ENCODE measurements at regions not wholly inside any gene's neighbourhood (a gene's known extent, or its start where the extent isn't known, plus 50 kb on each side); places are given as distances from the start of the nearest gene placed in this dataset.

DNA sequence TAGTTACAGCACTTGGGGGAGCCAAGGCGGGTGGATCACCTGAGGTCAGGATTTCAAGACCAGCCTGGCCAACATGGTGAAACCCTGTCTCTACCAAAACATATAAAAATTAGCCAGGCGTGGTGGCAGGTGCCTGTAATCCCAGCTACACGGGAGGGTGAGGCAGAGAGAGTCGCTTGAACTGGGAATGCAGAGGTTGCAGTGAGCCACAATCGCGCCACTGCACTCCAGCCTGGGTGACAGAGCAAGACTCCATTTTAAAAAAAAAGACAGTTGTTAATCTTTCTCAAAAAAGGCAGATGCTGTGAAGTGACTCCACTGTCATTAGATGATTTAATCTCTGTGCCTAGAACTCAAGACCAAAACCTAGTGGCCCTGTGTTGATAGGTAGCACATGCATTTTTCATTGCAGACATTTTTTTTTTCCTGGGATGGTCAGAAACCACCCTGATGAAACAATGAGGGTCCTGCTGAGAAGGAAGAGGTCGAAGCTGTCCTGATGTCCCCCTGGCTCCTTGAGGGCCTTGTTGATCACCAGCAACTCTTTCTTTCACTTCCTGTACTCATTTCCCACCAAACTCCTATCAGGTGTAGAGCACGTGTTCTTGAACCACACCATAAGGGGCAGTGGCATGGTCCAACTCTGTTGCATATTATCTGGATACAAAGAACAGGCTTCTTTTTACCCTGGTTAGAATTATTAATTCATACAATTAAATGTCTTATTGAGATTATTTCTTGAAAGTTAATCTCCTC is 382.2 kb downstream of the ICE1 start:
- Mint-ChIP-seq H3K36me3 (no peaks in the 10 kb centered on the region), H3K4me1 (ENCODE audit: low read depth) (no peaks in the 10 kb centered on the region), H3K9me3 (ENCODE audit: low read depth) (no peaks in the 10 kb centered on the region), H3K27ac (no peak overlapping the region), H3K27me3 (peaks cover 2% of the 10 kb centered on the region), H3K4me3 (no peak overlapping the region)

DNA sequence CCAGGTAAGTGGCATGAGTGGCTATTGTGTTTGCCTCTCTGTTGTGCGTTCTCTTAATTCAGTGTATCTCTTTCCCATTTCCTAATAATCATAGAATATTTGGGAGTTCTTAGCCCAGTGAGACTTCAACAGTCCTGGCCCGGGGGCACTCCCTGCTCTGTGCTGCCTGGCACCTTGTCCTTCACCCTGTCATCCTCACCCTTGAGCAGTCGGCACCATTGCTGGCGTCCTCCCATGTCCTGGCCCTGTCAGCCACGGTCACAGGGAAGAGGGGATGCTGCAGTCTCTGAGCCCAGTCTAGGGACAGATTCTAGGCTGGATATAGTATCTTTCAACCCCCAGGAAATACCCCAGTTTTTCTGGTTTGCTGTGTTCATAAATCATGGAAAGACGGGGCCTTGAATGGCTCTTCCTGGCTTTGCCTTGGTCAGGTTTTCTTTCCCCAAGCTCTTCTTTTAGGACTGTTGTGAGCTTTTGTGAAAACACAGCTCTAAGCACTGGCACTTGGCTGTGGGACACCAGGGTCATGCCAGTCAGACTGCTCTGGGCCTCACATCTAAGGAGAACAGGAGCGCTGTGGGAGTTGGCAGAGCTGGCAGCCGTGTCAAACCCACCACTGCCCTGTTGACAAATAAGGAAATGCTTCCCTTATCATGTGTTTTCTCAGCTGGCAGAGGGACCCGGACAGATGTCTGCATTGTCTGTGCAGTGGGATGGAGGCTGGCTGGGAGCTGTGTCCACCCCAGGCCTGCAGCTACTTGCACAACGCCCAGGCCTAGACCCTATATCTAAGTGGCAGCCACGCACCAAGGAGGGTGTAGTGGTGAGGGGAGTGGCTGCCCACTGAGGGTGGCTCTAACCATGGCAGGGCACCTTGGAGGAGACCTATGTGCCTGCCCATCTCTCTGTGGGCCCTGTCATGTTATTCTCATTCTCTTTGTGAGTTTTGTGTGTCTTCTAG is 378.6 kb downstream of the ICE1 start:
- peaks cover 3% of the 10 kb centered on the region for H3K27me3 Mint-ChIP-seq
- H3K9me3 Mint-ChIP-seq (ENCODE audit: low read depth) = no peaks in the 10 kb centered on the region
- H3K4me1 Mint-ChIP-seq (ENCODE audit: low read depth) = no peaks in the 10 kb centered on the region
- no peaks in the 10 kb centered on the region for H3K36me3 Mint-ChIP-seq
- H3K4me3 Mint-ChIP-seq = no peak overlapping the region
- H3K27ac Mint-ChIP-seq = no peak overlapping the region

DNA sequence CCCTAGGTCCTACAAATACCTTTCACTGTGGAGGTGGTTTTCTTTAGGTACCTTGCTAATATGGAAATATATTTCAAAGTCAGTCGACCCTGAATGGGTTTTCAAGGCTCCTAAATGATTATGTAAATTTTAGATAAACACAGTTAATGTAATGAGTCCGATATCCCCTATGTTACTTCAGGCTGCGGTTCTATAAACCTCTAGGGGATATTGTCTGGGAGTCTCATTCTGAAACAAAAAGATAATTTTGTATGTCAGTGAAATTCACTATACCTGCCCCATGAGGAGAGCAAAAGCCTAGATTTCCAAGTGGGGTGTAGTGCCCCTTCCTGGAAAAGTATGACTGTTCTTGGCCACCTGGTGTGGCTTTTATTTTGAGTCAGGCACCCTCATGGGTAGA is 377.3 kb downstream of the ICE1 start:
- peaks cover 3% of the 10 kb centered on the region for H3K27me3 Mint-ChIP-seq
- no peaks in the 10 kb centered on the region for H3K9me3 Mint-ChIP-seq (ENCODE audit: low read depth)
- no peaks in the 10 kb centered on the region for H3K36me3 Mint-ChIP-seq
- H3K4me1 Mint-ChIP-seq (ENCODE audit: low read depth) = no peaks in the 10 kb centered on the region
- H3K4me3 Mint-ChIP-seq = no peak overlapping the region
- no peak overlapping the region for H3K27ac Mint-ChIP-seq

DNA sequence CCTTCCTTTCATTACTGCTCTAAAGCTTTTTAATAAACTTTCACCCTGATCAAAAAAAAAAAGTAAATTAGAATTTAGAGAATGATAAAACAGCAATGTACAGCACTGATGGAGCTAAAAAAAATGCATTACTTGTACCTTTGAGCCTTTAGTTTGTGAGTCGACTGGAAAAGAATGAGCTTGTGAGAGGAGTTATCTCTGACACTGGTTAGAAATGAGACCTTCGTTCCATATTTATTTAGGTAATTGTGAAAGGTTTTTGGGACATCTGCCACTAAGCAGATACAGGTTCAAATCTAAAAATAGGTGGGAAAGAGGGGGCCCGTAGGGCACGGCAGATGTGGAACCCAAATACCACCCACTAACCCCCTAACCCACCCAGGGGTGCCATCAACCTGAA is 376.8 kb downstream of the ICE1 start:
- no peaks in the 10 kb centered on the region for H3K9me3 Mint-ChIP-seq (ENCODE audit: low read depth)
- H3K4me1 Mint-ChIP-seq (ENCODE audit: low read depth) = no peaks in the 10 kb centered on the region
- H3K4me3 Mint-ChIP-seq = no peak overlapping the region
- H3K36me3 Mint-ChIP-seq = no peaks in the 10 kb centered on the region
- H3K27me3 Mint-ChIP-seq = peaks cover 4% of the 10 kb centered on the region
- no peak overlapping the region for H3K27ac Mint-ChIP-seq

DNA sequence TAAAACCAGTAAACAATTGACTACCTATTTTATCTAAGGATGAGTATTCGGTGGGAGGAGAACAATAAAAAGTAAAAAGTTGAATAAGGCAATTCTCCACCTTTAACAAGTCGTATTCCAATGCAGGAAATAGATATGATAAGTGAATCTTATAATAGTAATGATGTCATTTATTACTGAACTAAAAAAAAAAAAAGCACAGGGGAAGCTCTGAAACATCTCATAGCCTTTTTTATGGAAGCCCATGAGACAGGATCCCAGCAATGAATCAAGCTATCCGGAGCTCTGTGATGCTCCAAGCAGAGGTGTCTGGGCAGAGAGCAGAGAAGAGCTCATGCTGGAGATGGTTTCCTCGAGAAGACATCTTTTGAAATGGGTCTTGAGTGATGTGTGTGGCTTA is 376.0 kb downstream of the ICE1 start:
- Mint-ChIP-seq H3K4me1 (ENCODE audit: low read depth) (no peaks in the 10 kb centered on the region), H3K4me3 (no peak overlapping the region), H3K36me3 (no peaks in the 10 kb centered on the region), H3K27me3 (peaks cover 3% of the 10 kb centered on the region), H3K27ac (no peak overlapping the region), H3K9me3 (ENCODE audit: low read depth) (no peaks in the 10 kb centered on the region)

DNA sequence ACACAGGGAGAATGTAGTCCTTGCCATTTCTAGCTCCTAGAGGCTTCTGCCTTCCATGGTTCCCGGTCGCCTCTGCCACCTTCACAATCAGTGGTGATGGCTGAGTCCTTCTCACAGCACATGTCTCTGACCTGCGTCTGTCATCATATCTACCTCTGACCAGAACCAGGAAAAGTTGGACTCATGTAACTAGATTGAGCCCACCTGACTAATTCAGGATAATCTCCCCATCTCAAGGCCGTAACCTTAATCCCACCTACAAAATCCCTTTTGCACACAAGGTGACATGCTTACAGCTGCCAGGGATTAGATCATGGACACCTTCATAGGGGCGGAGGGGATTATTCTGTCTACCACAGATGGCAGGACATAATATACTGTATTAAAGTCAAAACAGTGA is 375.6 kb downstream of the ICE1 start:
- Mint-ChIP-seq H3K27ac (no peak overlapping the region), H3K9me3 (ENCODE audit: low read depth) (no peaks in the 10 kb centered on the region), H3K4me1 (ENCODE audit: low read depth) (no peaks in the 10 kb centered on the region), H3K4me3 (no peak overlapping the region), H3K36me3 (no peaks in the 10 kb centered on the region), H3K27me3 (peaks cover 3% of the 10 kb centered on the region)

DNA sequence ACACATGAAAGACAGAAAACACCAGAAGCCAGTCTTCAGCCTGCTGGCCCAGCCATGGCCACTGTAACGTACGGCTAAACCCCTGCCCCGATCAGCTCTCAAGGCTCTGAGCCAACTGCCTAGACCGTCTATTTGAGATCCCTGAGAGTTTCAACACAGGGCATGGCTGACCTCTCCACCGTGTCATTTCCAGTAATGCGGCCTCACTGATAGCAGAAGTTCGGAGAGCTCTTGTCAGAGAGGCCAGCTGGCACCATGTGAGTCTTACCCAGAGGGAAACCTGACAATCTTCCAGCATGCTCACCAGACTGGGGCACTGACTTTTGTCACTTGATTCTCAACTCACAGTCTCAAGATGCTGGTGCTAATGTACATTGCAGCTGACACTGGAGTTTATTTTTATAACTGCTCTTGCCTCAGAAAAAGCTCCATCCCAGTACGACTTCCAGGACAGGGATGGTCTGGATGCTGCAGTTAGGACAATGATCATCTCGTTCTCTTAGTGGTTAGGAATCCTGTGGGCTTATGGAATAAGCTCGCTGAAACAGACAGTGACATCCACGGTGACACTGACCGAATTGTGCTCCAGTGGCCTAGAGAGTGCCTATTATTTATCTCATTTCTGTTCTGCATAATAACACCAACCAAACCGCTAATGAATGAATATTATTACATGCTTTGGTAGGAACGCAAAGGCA is 372.7 kb downstream of the ICE1 start:
- no peaks in the 10 kb centered on the region for H3K4me1 Mint-ChIP-seq (ENCODE audit: low read depth)
- peaks cover 3% of the 10 kb centered on the region for H3K27me3 Mint-ChIP-seq
- no peak overlapping the region for H3K27ac Mint-ChIP-seq
- no peak overlapping the region for H3K4me3 Mint-ChIP-seq
- no peaks in the 10 kb centered on the region for H3K36me3 Mint-ChIP-seq
- H3K9me3 Mint-ChIP-seq (ENCODE audit: low read depth) = no peaks in the 10 kb centered on the region

DNA sequence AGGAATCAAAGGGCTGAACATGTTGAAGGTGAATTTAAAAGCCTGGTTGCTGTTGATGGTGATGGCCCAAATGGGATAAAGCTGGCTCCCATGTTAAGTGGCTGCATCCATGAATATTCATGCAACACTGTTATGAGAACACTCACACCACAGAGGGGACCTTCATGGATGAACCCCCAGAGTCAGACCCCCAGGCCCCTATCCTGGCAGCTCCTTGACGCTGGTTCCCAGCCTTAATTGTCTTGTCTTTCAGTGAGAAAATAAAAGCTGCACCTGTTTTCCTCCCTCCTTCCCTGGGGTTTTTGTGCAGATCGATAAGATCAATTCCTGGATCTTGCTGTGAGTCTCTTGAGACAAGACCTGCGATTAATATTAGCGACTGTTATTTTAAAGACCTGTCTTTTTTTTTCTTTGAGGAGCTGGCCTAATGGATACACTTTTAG is 371.7 kb downstream of the ICE1 start:
- Mint-ChIP-seq H3K4me1 (ENCODE audit: low read depth) (no peaks in the 10 kb centered on the region), H3K4me3 (no peak overlapping the region), H3K27me3 (peaks cover 3% of the 10 kb centered on the region), H3K9me3 (ENCODE audit: low read depth) (no peaks in the 10 kb centered on the region), H3K36me3 (no peaks in the 10 kb centered on the region), H3K27ac (no peak overlapping the region)

DNA sequence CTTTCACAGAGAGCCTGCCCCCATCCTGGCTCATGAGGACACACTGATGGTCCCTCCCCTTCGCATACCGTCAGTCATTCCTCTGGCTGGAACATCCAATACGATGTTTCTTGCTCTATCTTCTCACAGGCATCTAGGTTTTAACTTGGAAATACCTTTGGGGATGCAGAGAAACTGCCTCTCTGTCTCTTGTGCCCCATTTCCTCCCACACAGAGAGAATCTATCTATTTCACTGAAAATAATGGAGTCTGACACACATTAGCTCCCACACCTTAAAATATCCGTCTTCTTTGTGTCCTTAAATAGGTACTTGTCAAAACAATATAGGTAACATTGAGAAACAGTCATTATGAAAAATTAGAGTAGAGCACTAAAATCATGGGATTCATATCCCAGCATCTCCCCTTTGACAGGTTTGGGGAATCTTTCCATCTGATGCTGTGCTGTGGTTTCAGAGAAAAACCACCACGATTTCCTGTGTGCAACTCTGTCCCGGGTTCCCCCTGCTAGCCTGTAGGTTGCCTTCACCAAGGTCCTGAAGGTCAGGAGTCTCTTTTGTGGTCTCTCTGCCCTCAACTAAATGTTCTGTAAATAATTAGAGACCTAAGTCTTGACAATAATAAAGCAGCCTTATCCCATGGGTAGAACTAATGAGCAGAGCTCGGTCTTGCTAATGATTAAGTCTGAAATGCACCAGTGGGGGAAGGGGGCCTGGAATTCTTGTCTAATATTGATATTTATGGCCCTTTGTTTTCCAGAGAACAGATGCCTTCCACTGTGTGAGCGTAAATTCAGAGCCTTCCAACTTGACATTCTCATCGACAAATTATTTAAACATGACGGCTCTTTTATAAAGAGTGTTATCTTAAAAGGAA is 371.0 kb downstream of the ICE1 start:
- no peaks in the 10 kb centered on the region for H3K9me3 Mint-ChIP-seq (ENCODE audit: low read depth)
- no peak overlapping the region for H3K27ac Mint-ChIP-seq
- no peak overlapping the region for H3K4me3 Mint-ChIP-seq

DNA sequence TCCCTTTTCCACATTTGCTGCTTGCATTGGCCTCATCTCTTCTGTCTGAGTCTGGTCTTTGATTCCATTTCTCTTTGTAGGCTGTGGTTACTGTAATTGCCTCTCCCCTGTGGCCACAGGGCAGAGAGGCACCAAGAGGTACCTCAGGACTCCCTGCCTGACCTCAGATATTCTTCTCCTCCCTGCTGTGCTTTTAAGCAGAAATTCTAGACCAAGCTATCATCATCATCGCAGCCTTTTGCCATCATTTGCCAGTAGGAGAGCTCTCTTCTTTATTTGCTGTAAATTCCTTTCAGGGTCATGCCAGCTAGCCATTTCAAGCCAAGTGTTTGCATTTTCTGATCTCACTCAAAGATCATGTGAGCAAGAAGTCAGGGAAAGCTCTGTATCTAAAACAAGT is 369.6 kb downstream of the ICE1 start:
- H3K27ac Mint-ChIP-seq = no peak overlapping the region

More for the DNA sequence above, 371.0 kb downstream of the ICE1 start:
- Mint-ChIP-seq H3K4me1 (ENCODE audit: low read depth) (no peaks in the 10 kb centered on the region), H3K36me3 (no peaks in the 10 kb centered on the region), H3K27me3 (peaks cover 3% of the 10 kb centered on the region)

DNA sequence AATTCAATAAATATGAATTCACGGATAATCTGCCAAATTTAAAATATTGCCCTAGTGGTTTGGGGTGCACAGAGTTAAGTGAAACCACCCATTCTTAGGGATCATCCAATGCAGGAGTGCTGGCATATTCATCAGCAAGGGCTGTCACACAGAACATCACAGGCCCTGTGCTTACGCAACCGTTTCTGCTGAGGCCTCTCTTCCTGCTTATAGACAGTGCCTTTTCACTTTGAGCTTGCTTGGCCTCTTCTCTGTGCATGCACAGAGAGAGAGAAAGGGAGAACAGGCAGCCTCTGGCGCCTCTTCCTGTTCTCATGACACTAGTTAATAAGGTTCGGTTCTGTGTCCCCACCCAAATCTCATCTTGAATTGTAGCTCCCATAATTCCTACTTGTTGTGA is 366.3 kb downstream of the ICE1 start:
- Mint-ChIP-seq H3K9me3 (ENCODE audit: low read depth) (peaks cover 10% of the 10 kb centered on the region), H3K27ac (no peak overlapping the region), H3K27me3 (peaks cover 4% of the 10 kb centered on the region), H3K4me3 (no peak overlapping the region), H3K36me3 (no peaks in the 10 kb centered on the region), H3K4me1 (ENCODE audit: low read depth) (no peaks in the 10 kb centered on the region)

More for the DNA sequence above, 369.6 kb downstream of the ICE1 start:
- Mint-ChIP-seq H3K4me3 (no peak overlapping the region), H3K4me1 (ENCODE audit: low read depth) (no peaks in the 10 kb centered on the region), H3K9me3 (ENCODE audit: low read depth) (no peaks in the 10 kb centered on the region), H3K27me3 (peaks cover 3% of the 10 kb centered on the region), H3K36me3 (no peaks in the 10 kb centered on the region)

DNA sequence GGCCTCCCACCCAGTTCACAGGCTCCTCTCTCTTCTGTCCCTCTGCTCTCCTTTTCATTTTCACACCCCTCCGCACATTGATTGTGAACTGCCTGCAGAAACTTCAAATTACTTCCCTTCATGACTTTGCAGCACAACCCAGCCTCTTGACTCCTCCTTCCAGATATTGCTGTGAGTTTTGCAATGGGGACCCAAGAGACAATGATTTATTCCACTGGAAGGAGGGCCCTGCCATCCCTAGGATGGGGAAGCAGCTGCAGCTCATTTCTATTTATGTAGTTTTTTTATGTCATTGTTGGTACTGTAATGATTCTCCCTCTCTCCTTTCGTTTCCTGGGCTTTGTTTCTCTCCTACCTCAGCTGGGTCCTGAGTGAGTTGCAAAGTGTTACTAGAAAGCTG is 364.9 kb downstream of the ICE1 start:
- H3K27ac Mint-ChIP-seq = no peak overlapping the region
- H3K27me3 Mint-ChIP-seq = peaks cover 4% of the 10 kb centered on the region
- peaks cover 10% of the 10 kb centered on the region for H3K9me3 Mint-ChIP-seq (ENCODE audit: low read depth)
- H3K36me3 Mint-ChIP-seq = no peaks in the 10 kb centered on the region
- H3K4me1 Mint-ChIP-seq (ENCODE audit: low read depth) = no peaks in the 10 kb centered on the region
- no peak overlapping the region for H3K4me3 Mint-ChIP-seq

DNA sequence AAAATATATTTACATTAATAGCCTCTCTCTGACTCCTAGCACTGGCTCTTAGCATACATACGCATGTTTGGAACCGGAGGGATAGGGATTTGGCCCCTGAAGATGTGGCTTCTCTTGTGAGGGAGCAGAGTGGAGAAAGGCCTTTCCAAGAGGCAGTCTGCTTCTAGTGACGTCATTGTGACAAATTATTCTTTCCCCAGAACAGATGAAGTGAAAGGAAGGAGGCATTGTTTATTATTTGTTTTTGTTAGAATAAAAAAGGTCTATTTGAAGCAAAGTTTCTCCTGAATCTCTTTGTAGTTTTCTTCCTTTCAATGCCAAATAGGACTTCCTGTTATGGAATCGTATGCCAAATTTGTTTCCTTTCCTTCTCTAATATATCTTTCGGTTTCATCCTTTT is 361.6 kb downstream of the ICE1 start:
- Mint-ChIP-seq H3K4me1 (ENCODE audit: low read depth) (no peaks in the 10 kb centered on the region), H3K4me3 (no peak overlapping the region), H3K27me3 (peaks cover 4% of the 10 kb centered on the region), H3K9me3 (ENCODE audit: low read depth) (peaks cover 10% of the 10 kb centered on the region), H3K36me3 (no peaks in the 10 kb centered on the region), H3K27ac (no peak overlapping the region)

DNA sequence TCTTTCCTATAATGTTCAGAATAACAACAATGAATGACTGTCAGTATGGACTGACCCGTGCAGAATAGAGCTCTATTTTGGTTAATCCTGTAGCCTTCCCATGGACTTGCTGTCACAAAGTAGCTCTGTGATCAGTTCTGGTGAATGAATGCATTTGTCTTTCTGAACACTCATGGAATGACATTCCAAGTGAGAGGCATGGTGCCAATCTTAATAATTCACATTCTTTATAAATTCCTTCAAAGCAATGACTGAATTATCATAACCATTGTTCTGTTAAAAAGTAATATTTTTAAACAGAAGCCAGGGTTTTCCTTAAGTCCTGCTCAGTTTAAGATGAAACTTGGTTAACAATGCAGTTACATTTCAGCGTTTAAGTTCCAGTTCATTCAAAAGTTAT is 360.5 kb downstream of the ICE1 start:
- H3K36me3 Mint-ChIP-seq = no peaks in the 10 kb centered on the region
- no peak overlapping the region for H3K27ac Mint-ChIP-seq
- peaks cover 1% of the 10 kb centered on the region for H3K27me3 Mint-ChIP-seq
- H3K9me3 Mint-ChIP-seq (ENCODE audit: low read depth) = peaks cover 10% of the 10 kb centered on the region
- H3K4me1 Mint-ChIP-seq (ENCODE audit: low read depth) = no peaks in the 10 kb centered on the region
- no peak overlapping the region for H3K4me3 Mint-ChIP-seq
